ENCODE measurements at regions not wholly inside any gene's neighbourhood (a gene's known extent, or its start where the extent isn't known, plus 50 kb on each side); places are given as distances from the start of the nearest gene placed in this dataset.
"Not testable (repeated sequence)": the region's sequence is repeated elsewhere in the genome, so short reads cannot be mapped to it uniquely, and the experiment has no call there.

- intact Hi-C loops (cut with DNase I); DNase-seq: not testable (repeated sequence)
These were observed 71.0 kb downstream of the DAPL1 start for GRCh38 chr2:158866082-158866481.

GRCh38 chr2:158867531-158868191 is 72.5 kb downstream of the DAPL1 start:
- intact Hi-C loops (cut with DNase I): not testable (repeated sequence)
- peak in 1 of 10 donors; percentile 55 for DNase-seq

GRCh38 chr2:158868386-158868785 is 73.3 kb downstream of the DAPL1 start:
- intact Hi-C loops (cut with DNase I): not testable (repeated sequence)

GRCh38 chr2:158869122-158869521 is 74.0 kb downstream of the DAPL1 start:
- DNase-seq; intact Hi-C loops (cut with DNase I): not testable (repeated sequence)

More at GRCh38 chr2:158868386-158868785, 73.3 kb downstream of the DAPL1 start:
- peak in 1 of 10 donors; percentile 53 for DNase-seq

- DNase-seq: peak in 1 of 10 donors; percentile 61
- intact Hi-C loops (cut with DNase I): not testable (repeated sequence)
These were observed 74.5 kb downstream of the DAPL1 start for GRCh38 chr2:158869609-158870008.

GRCh38 chr2:158878003-158878402 is 82.9 kb downstream of the DAPL1 start:
- intact Hi-C loops (cut with DNase I): no loop called here
- no peak for DNase-seq

GRCh38 chr2:158879229-158879903 is 84.2 kb downstream of the DAPL1 start:
- intact Hi-C loops (cut with DNase I): no loop called here
- no peak for DNase-seq

- intact Hi-C loops (cut with DNase I): no loop called here
- no peak for DNase-seq
These were observed 86.1 kb upstream of the TANC1 start for GRCh38 chr2:158882297-158882696.

- DNase-seq; intact Hi-C loops (cut with DNase I): not testable (repeated sequence)
These were observed 83.9 kb upstream of the TANC1 start for GRCh38 chr2:158884552-158884951.

- intact Hi-C loops (cut with DNase I); DNase-seq: not testable (repeated sequence)
These were observed 83.3 kb upstream of the TANC1 start for GRCh38 chr2:158885018-158885678.

GRCh38 chr2:158885679-158886050 is 82.8 kb upstream of the TANC1 start:
- DNase-seq; intact Hi-C loops (cut with DNase I): not testable (repeated sequence)

- intact Hi-C loops (cut with DNase I): no loop called here
- DNase-seq: no peak
These were observed 79.1 kb upstream of the TANC1 start for GRCh38 chr2:158889135-158889853.

- no peak for DNase-seq
- intact Hi-C loops (cut with DNase I): no loop called here
These were observed 78.0 kb upstream of the TANC1 start for GRCh38 chr2:158890296-158890905.

- DNase-seq: peak in 7 of 10 donors; percentile 8 to 90 (median 38)
- intact Hi-C loops (cut with DNase I): no loop called here
These were observed 75.4 kb upstream of the TANC1 start for GRCh38 chr2:158893026-158893425.

- DNase-seq: no peak
- intact Hi-C loops (cut with DNase I): no loop called here
These were observed 75.0 kb upstream of the TANC1 start for GRCh38 chr2:158893474-158893873.

GRCh38 chr2:158894078-158894477 is 74.4 kb upstream of the TANC1 start:
- no peak for DNase-seq
- intact Hi-C loops (cut with DNase I): no loop called here

GRCh38 chr2:158894572-158894971 is 73.9 kb upstream of the TANC1 start:
- intact Hi-C loops (cut with DNase I): no loop called here
- no peak for DNase-seq

GRCh38 chr2:158900345-158900744 is 68.1 kb upstream of the TANC1 start:
- intact Hi-C loops (cut with DNase I): loop anchor here (5.0 kb wide), 3 partner anchors 67 to 1067 kb away; partner anchors contain the start of genes TANC1 and WDSUB1
- DNase-seq: no peak

- DNase-seq: no peak
- intact Hi-C loops (cut with DNase I): loop anchor here (5.0 kb wide), 3 partner anchors 65 to 1065 kb away; partner anchors contain the start of genes TANC1 and WDSUB1
These were observed 66.4 kb upstream of the TANC1 start for GRCh38 chr2:158902005-158902398.
